Left renal cortex interstitium (tissue), 4 donors: ENCODE measurements at regions not wholly inside any gene's neighbourhood (a gene's known extent, or its start where the extent isn't known, plus 50 kb on each side); places are given as distances from the start of the nearest gene placed in this dataset.
"Not testable (repeated sequence)": the region's sequence is repeated elsewhere in the genome, so short reads cannot be mapped to it uniquely, and the experiment has no call there.

Source experiments
- DNase-seq, 4 donors: peaks; one replicate each; pipeline ENCODE4 v3.0.0-alpha.2; 2013; ENCODE audit warnings: low read depth in 4 of 4, low spot score in 2 of 4, missing footprints in 1 of 4

GRCh38 chr15:30195355-30196008, 60.6 kb downstream of the GOLGA8T start:
- DNase-seq: peak in 2 of 4 donors; percentile 14 to 27

- DNase-seq: peak in 1 of 4 donors; percentile 23
Measured at GRCh38 chr15:30196009-30196375, 61.1 kb downstream of the GOLGA8T start.

- DNase-seq: not testable (repeated sequence)
Measured at GRCh38 chr15:30196769-30197168, 61.9 kb downstream of the GOLGA8T start.

- not testable (repeated sequence) for DNase-seq
Measured at GRCh38 chr15:30201517-30201916, 66.7 kb downstream of the GOLGA8T start.

- not testable (repeated sequence) for DNase-seq
Measured at GRCh38 chr15:30213733-30214132, 78.9 kb downstream of the GOLGA8T start.

- not testable (repeated sequence) for DNase-seq
Measured at GRCh38 chr15:30221803-30222202, 87.0 kb downstream of the GOLGA8T start.

- not testable (repeated sequence) for DNase-seq
Measured at GRCh38 chr15:30222798-30223591, 88.1 kb downstream of the GOLGA8T start.

GRCh38 chr15:30225233-30225891, 90.5 kb downstream of the GOLGA8T start:
- DNase-seq: not testable (repeated sequence)

- DNase-seq: not testable (repeated sequence)
Measured at GRCh38 chr15:30261432-30262141, 126.7 kb downstream of the GOLGA8T start.

- not testable (repeated sequence) for DNase-seq
Measured at GRCh38 chr15:30262142-30262460, 127.2 kb downstream of the GOLGA8T start.

- DNase-seq: not testable (repeated sequence)
Measured at GRCh38 chr15:30264000-30264399, 129.1 kb downstream of the GOLGA8T start.

GRCh38 chr15:30295150-30295844, 98.0 kb downstream of the CHRFAM7A start:
- DNase-seq: not testable (repeated sequence)

GRCh38 chr15:30303968-30304367, 89.4 kb downstream of the CHRFAM7A start:
- DNase-seq: not testable (repeated sequence)
